ENCODE measurements at regions not wholly inside any gene's neighbourhood (a gene's known extent, or its start where the extent isn't known, plus 50 kb on each side); places are given as distances from the start of the nearest gene placed in this dataset.

DNA sequence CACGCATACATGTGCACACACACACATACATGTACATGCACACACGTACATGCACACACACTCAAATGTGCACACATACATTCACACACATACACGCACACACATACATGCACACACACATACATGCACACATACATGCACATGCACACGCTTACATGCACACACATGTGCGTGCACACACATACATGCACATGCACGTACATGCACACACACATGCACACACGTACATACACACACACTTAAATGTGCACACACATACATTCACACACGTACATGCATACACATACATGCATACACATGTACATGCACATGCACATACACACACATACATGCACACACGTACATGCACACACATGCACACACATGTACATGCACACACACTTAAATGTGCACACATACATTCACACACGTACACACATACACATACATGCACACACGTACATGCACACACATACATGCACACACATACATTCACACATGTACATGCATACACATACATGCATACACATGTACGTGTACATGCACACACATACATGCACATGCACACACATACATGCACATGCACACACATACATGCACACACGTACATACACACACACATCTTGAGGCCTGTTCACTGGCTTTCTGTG lies 283.7 kb upstream of the ID2 start:
- Histone ChIP-seq H3K4me2 (no peak overlapping the region), H4K20me1 (ENCODE audit: insufficient read depth) (no peaks in the 10 kb centered on the region)

DNA sequence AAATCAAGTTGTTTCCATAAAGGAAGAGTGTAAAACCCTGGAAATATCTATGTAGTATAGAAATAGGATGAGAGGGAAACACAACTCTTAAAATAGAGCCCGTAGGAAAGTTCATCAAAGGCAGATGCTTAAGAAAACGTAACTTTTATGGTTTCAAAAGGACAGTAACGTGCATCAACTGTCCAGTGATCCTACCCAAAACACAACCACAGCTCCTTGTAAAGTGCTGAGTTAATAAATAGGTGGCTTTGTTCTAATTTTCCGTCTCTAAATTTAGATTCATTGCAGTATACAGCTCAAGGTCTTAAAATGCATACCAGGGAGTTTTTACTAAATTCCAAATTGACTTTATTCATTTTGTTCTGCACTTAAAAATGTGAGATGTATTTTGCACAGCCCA lies 282.1 kb upstream of the ID2 start:
- Histone ChIP-seq H3K9ac (no peak overlapping the region), H2AFZ (ENCODE audit: low read depth) (no peak overlapping the region), H3K4me3 (IDR thresholded peaks at IDR 0.05; ENCODE audit: insufficient read depth, low read depth, low read length) (no peak overlapping the region), H3K27ac (no peak overlapping the region), H3K79me2 (ENCODE audit: insufficient read depth, low read depth) (no peaks in the 10 kb centered on the region), H3K36me3 (ENCODE audit: insufficient read depth) (no peaks in the 10 kb centered on the region), H3K27me3 (ENCODE audit: insufficient read depth, low read depth) (no peaks in the 10 kb centered on the region), H4K20me1 (ENCODE audit: insufficient read depth) (no peaks in the 10 kb centered on the region), H3K4me1 (ENCODE audit: low read depth, poor library complexity, severe bottlenecking) (no peaks in the 10 kb centered on the region), H3K4me2 (no peak overlapping the region)
- TF ChIP-seq, protein P1, sequence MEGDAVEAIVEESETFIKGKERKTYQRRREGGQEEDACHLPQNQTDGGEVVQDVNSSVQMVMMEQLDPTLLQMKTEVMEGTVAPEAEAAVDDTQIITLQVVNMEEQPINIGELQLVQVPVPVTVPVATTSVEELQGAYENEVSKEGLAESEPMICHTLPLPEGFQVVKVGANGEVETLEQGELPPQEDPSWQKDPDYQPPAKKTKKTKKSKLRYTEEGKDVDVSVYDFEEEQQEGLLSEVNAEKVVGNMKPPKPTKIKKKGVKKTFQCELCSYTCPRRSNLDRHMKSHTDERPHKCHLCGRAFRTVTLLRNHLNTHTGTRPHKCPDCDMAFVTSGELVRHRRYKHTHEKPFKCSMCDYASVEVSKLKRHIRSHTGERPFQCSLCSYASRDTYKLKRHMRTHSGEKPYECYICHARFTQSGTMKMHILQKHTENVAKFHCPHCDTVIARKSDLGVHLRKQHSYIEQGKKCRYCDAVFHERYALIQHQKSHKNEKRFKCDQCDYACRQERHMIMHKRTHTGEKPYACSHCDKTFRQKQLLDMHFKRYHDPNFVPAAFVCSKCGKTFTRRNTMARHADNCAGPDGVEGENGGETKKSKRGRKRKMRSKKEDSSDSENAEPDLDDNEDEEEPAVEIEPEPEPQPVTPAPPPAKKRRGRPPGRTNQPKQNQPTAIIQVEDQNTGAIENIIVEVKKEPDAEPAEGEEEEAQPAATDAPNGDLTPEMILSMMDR (conservative IDR thresholded peaks at IDR 0.05; ENCODE audit: low read depth, low read length), result no peak

More for the DNA sequence above, 283.7 kb upstream of the ID2 start:
- TF ChIP-seq, protein P1 (conservative IDR thresholded peaks at IDR 0.05; ENCODE audit: low read depth, low read length), result no peak
- Histone ChIP-seq H3K9ac (no peak overlapping the region), H2AFZ (ENCODE audit: low read depth) (no peak overlapping the region), H3K79me2 (ENCODE audit: insufficient read depth, low read depth) (no peaks in the 10 kb centered on the region), H3K27ac (no peak overlapping the region), H3K4me3 (IDR thresholded peaks at IDR 0.05; ENCODE audit: insufficient read depth, low read depth, low read length) (no peak overlapping the region), H3K27me3 (ENCODE audit: insufficient read depth, low read depth) (no peaks in the 10 kb centered on the region), H3K4me1 (ENCODE audit: low read depth, poor library complexity, severe bottlenecking) (no peaks in the 10 kb centered on the region), H3K36me3 (ENCODE audit: insufficient read depth) (no peaks in the 10 kb centered on the region)

DNA sequence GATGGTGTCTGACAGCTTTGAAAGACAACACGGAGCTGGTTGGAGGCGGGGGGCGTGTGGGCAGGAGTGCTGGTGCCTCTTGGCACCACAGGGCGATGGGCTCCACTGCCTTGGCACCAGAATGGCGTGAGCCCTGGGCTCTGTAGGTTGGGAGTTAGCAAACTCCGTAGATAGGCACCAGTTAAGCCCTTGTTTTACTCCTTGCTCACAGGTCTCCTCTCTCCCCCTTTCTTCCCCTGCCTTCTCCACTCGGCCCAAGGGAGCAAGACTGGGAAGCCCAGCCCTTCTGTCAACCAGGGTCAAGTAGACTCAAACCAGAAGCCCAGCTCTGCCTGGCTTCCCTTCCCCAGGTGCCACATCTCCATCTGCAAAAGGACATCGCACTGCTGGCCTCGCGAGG lies 281.7 kb upstream of the ID2 start:
- no peaks in the 10 kb centered on the region for H3K27me3 ChIP-seq (ENCODE audit: insufficient read depth, low read depth)
- H3K27ac ChIP-seq, result no peak overlapping the region
- H2AFZ ChIP-seq (ENCODE audit: low read depth), result no peak overlapping the region
- H3K9ac ChIP-seq, result no peak overlapping the region
- no peaks in the 10 kb centered on the region for H4K20me1 ChIP-seq (ENCODE audit: insufficient read depth)
- no peak overlapping the region for H3K4me3 ChIP-seq (IDR thresholded peaks at IDR 0.05; ENCODE audit: insufficient read depth, low read depth, low read length)
- TF ChIP-seq, protein P1 (conservative IDR thresholded peaks at IDR 0.05; ENCODE audit: low read depth, low read length), result no peak
- H3K36me3 ChIP-seq (ENCODE audit: insufficient read depth), result no peaks in the 10 kb centered on the region
- no peaks in the 10 kb centered on the region for H3K4me1 ChIP-seq (ENCODE audit: low read depth, poor library complexity, severe bottlenecking)
- no peaks in the 10 kb centered on the region for H3K79me2 ChIP-seq (ENCODE audit: insufficient read depth, low read depth)
- no peak overlapping the region for H3K4me2 ChIP-seq

DNA sequence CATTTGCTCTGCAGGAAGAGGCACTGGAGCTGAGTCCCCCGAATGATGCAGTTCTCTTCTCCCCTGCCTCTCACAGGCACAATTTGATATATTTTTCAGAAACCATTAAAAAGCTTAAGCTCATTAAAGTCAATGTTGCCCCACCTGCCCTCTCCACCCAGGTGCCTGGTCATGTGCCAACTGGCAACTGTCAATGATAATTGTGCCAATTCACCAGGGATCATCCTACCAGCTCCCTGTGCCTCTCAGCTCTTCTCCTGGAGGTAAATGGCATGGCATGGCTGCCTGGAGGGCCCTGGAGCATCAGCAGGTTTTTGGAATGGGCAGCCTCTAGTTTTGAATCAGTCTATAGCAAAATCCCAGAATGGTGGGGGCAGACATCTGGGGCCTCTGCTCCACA lies 279.6 kb upstream of the ID2 start:
- Histone ChIP-seq H2AFZ (ENCODE audit: low read depth) (no peak overlapping the region), H3K4me1 (ENCODE audit: low read depth, poor library complexity, severe bottlenecking) (no peaks in the 10 kb centered on the region), H3K27ac (no peak overlapping the region), H3K9ac (no peak overlapping the region), H3K4me3 (IDR thresholded peaks at IDR 0.05; ENCODE audit: insufficient read depth, low read depth, low read length) (no peak overlapping the region), H3K27me3 (ENCODE audit: insufficient read depth, low read depth) (no peaks in the 10 kb centered on the region), H4K20me1 (ENCODE audit: insufficient read depth) (no peaks in the 10 kb centered on the region), H3K36me3 (ENCODE audit: insufficient read depth) (no peaks in the 10 kb centered on the region), H3K79me2 (ENCODE audit: insufficient read depth, low read depth) (no peaks in the 10 kb centered on the region), H3K4me2 (no peak overlapping the region)
- TF ChIP-seq, protein P1 (conservative IDR thresholded peaks at IDR 0.05; ENCODE audit: low read depth, low read length), result no peak

Measured in KMS-11 (cell line).